ENCODE measurements at regions not wholly inside any gene's neighbourhood (a gene's known extent, or its start where the extent isn't known, plus 50 kb on each side); places are given as distances from the start of the nearest gene placed in this dataset.

DNA sequence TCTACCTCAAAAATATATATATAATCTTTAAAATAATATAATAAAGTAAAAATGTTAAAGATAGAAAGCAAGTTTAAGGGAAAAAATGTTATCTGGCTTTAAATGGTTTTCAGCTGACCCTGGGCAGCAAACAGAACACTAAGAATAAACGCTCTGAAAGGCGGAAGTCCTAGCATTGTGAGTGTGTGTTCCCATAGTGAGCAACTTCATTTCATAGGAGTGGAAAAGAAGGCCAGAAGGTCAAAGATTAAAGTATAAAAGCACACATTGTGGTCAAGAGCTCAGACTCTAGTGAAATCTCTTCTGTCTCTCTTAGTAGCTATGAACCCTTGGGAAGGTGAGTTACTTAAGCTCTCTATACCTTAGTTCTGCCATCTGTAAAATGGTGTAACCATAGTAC lies 374.4 kb downstream of the ENC1 start:
- Mint-ChIP-seq H3K27me3 (ENCODE audit: low read depth) (peaks cover 4% of the 10 kb centered on the region), H3K9me3 (no peaks in the 10 kb centered on the region), H3K4me3 (no peak overlapping the region), H3K27ac (no peak overlapping the region), H3K36me3 (ENCODE audit: low read depth) (no peaks in the 10 kb centered on the region), H3K4me1 (ENCODE audit: low read depth) (no peaks in the 10 kb centered on the region)
- DNase-seq (ENCODE audit: low spot score), result no peak

DNA sequence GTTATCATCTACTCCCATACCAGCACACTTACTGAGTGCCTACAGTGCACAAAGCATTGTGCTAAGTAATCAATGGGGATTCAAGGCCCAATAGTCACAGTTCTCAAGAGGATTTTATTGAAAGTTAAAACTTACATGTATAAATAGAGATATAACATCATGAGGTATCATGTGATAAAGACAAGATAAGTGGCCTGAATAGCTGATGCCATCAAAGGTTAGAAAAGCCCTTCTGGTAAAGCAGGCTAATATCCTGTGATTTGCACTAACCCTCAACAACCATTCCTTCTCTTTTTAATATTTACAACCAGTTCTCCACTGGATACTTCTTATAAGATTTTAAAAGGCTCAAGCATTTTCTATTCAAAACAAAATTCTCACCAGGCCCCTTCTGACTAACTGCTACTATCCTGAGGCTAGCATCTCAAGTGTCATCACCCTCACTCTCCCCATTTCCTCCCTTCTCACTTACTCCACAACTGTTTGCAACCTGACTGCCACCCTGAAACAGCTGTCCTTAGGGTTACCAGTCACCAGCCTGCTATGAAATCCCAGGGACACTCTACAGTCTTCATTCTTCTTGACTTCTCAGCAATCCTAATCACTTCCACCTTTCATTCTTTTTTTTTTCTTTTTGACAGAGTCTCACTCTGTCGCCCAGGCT lies 377.9 kb downstream of the ENC1 start:
- H3K27me3 Mint-ChIP-seq (ENCODE audit: low read depth), result peaks cover 11% of the 10 kb centered on the region
- no peaks in the 10 kb centered on the region for H3K36me3 Mint-ChIP-seq (ENCODE audit: low read depth)
- H3K4me3 Mint-ChIP-seq, result no peak overlapping the region
- no peaks in the 10 kb centered on the region for H3K9me3 Mint-ChIP-seq
- DNase-seq (ENCODE audit: low spot score), result no peak
- H3K27ac Mint-ChIP-seq, result no peak overlapping the region
- no peaks in the 10 kb centered on the region for H3K4me1 Mint-ChIP-seq (ENCODE audit: low read depth)

DNA sequence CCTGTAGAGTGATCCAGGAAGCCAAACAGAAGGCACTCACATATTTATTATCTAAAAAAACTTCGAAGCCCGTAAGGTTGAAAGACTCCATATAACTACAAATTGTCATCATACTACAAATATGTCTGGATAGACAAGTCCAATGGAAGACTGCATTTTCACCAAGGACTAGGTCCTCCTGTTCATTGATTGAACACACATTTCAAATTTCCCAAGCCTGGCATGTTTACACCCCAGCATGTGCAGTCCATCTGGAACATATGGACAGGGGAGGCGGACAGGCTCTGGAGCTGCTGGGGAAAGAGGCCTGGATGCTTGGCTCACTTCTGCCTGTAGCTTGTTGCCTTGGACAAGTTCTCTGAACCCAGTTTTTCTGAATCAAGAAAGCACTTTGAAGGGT lies 378.7 kb downstream of the ENC1 start:
- no peaks in the 10 kb centered on the region for H3K4me1 Mint-ChIP-seq (ENCODE audit: low read depth)
- peaks cover 14% of the 10 kb centered on the region for H3K27me3 Mint-ChIP-seq (ENCODE audit: low read depth)

DNA sequence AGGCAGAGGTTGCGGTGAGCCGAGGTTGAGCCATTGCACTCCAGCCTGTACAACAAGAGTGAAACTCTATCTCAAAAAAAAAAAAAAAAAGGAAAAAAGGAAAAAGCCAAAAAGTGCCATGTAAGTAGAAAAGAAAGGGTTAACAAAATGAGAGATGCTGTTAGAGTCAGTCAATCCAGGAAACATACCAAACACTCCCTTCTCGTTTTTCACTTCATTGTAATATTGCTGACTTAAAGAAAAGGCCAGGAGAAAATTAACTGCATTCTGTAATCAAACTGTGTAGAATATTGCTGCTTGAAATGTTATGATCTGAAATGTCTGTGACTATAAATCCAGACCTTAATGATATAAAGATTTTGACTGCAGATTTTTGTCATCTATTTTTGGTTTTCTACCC lies 379.1 kb downstream of the ENC1 start:
- no peaks in the 10 kb centered on the region for H3K4me1 Mint-ChIP-seq (ENCODE audit: low read depth)
- peaks cover 14% of the 10 kb centered on the region for H3K27me3 Mint-ChIP-seq (ENCODE audit: low read depth)
- no peak overlapping the region for H3K4me3 Mint-ChIP-seq
- no peaks in the 10 kb centered on the region for H3K9me3 Mint-ChIP-seq
- no peaks in the 10 kb centered on the region for H3K36me3 Mint-ChIP-seq (ENCODE audit: low read depth)
- no peak for DNase-seq (ENCODE audit: low spot score)
- no peak overlapping the region for H3K27ac Mint-ChIP-seq

More for the DNA sequence above, 378.7 kb downstream of the ENC1 start:
- Mint-ChIP-seq H3K4me3 (no peak overlapping the region), H3K27ac (no peak overlapping the region), H3K9me3 (no peaks in the 10 kb centered on the region), H3K36me3 (ENCODE audit: low read depth) (no peaks in the 10 kb centered on the region)
- DNase-seq (ENCODE audit: low spot score), result no peak

DNA sequence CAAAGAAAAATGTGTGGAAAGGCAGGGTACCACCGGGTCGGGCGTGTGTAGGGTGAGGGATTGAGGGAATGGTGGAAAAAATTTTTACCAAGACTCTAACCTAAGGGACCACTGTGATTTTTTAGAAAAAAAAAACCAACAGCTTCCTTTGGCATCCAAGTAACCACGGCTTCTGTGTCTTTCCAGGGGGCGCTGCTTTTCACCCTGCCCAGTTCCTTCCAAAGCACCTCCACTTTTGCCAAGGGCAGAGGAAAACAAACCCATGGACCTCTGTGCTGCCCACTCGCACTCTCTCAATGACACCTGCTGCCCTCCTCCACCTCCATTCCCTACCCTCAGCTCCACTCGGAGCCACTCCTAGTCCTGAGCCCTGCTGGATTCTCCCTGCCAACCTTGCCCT lies 381.0 kb downstream of the ENC1 start:
- DNase-seq (ENCODE audit: low spot score), result no peak
- no peak overlapping the region for H3K4me3 Mint-ChIP-seq
- H3K9me3 Mint-ChIP-seq, result no peaks in the 10 kb centered on the region
- H3K27me3 Mint-ChIP-seq (ENCODE audit: low read depth), result peaks cover 14% of the 10 kb centered on the region
- H3K36me3 Mint-ChIP-seq (ENCODE audit: low read depth), result no peaks in the 10 kb centered on the region
- no peak overlapping the region for H3K27ac Mint-ChIP-seq
- no peaks in the 10 kb centered on the region for H3K4me1 Mint-ChIP-seq (ENCODE audit: low read depth)

DNA sequence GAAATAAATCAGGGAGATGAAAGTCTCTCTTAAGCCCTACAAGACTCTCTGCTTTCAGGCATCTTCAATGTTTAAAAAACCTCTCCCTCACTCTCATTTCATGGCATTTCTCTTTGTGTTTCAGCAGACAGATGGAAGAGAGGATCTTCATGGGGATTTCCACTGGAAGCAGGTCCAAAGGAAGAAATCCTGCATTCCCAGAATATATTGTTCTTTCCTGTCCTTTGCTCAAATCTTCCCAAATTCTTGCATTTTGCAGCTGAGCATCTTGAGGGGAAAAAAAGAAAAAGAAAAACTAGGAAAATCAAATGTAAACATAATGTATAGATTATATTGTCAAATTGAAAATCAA lies 382.2 kb downstream of the ENC1 start:
- Mint-ChIP-seq H3K4me1 (ENCODE audit: low read depth) (no peaks in the 10 kb centered on the region), H3K27ac (no peak overlapping the region), H3K9me3 (no peaks in the 10 kb centered on the region), H3K36me3 (ENCODE audit: low read depth) (no peaks in the 10 kb centered on the region), H3K4me3 (no peak overlapping the region), H3K27me3 (ENCODE audit: low read depth) (peaks cover 17% of the 10 kb centered on the region)
- no peak for DNase-seq (ENCODE audit: low spot score)

DNA sequence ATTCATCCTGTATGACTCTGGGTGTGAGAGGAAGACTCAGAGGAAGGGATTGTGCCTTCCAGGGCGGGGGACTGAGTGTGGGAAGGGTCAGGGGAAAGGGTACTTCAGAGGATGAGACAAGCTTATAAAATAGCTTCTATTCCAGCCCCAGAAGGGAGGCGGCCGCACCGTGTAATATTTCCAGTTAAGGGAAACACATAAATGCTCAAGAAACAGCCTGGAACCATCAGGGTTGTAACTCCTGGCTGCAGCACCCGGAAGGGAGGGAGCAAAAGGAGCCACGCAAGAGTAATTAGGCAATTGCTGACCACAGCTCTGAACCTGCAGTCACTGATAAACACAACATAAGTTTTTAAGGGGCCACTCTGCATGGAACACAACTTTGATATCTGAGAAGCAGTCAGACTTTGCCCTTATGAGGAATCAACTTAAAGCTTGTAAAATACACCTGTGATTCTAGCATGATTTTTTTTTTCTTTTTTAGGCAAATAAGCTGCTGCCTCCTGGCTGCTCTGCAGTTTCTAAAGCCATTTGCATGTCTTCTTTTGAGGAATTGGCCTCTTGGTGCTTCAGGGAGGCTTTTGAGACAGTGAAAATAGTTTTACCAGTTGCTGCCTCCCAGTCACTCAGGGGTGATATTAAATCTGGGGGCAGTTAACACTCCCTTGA lies 382.7 kb downstream of the ENC1 start:
- no peak overlapping the region for H3K4me3 Mint-ChIP-seq
- no peaks in the 10 kb centered on the region for H3K36me3 Mint-ChIP-seq (ENCODE audit: low read depth)
- H3K27me3 Mint-ChIP-seq (ENCODE audit: low read depth), result peaks cover 21% of the 10 kb centered on the region
- no peaks in the 10 kb centered on the region for H3K9me3 Mint-ChIP-seq
- DNase-seq (ENCODE audit: low spot score), result no peak
- H3K4me1 Mint-ChIP-seq (ENCODE audit: low read depth), result no peaks in the 10 kb centered on the region
- no peak overlapping the region for H3K27ac Mint-ChIP-seq

DNA sequence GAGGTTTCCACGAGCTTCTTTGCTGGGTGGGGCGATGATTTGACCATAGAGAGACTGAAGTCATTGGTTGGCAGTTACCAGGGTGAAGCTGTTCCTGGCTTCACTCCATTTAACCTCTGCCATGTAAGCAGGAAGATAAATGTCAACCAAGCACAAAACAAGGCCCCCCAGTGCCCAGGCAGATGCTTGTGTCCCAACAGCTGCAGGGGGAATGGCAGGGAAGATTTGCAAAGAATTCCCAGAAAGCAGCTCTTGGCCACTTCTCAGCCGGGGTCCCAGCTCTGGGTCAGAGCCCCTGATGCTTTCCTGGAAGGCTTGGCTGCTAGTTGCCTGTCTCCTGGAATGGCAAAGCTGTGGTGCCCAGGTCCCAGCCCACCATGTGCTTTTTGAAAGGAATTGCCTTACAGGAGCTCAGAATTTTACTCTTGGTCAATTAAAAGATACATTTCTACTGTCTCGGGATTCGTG lies 383.4 kb downstream of the ENC1 start:
- DNase-seq (ENCODE audit: low spot score), result no peak
- no peak overlapping the region for H3K4me3 Mint-ChIP-seq
- no peak overlapping the region for H3K27ac Mint-ChIP-seq
- peaks cover 23% of the 10 kb centered on the region for H3K27me3 Mint-ChIP-seq (ENCODE audit: low read depth)
- no peaks in the 10 kb centered on the region for H3K36me3 Mint-ChIP-seq (ENCODE audit: low read depth)
- no peaks in the 10 kb centered on the region for H3K9me3 Mint-ChIP-seq
- H3K4me1 Mint-ChIP-seq (ENCODE audit: low read depth), result no peaks in the 10 kb centered on the region

DNA sequence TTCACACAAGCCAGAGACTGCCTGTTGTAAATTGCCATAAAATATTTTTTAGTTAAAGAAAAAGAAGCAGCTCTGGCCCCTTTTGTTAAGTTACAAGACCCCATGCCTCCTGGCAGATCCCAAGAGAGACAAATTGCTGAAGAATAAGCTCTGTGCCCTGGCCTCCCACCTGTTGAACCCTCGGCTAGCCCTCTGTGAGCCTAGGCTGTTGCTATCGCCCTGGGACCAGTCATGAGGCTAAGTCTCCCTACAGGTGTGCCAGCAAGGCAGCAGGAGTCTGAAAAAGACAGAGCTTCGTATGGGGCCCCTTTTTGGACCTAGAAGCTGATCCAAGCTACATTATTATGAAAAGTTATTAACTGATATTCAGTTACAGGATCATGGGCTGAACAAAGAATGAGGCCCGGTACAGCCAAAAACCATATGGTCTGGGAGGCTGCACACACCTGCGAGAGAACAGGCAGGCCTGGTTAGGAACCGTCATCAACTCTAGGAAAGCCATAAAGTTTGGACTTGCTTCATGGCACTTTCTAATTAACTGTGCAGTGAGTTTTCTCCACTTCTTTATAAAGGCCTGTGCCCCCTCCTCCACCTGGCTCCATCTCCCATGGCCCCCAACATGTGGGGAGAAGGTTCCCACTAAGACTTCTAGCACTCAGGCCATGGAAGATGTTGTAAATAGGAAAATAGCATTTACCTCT lies 384.7 kb downstream of the ENC1 start:
- H3K4me3 Mint-ChIP-seq, result no peak overlapping the region

DNA sequence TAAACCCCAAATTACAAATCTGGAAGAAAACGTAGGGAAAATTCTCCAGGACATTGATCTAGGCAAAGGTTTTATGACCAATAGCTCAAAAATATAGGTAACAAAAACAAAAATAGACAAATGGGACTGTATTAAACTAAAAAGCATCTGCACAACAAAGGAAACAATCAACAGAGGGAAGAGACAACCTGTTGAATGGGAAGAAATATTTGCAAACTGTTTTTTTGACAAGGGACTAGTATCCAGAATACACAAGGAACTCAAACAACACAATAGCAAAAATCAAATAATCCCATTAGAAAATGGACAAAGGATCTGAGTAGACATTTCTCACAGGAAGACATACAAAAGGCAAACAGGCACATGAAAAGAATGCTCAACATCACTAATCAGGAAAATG lies 386.3 kb downstream of the ENC1 start:
- Mint-ChIP-seq H3K9me3 (no peaks in the 10 kb centered on the region), H3K4me1 (ENCODE audit: low read depth) (no peaks in the 10 kb centered on the region), H3K4me3 (no peak overlapping the region), H3K27me3 (ENCODE audit: low read depth) (peaks cover 22% of the 10 kb centered on the region), H3K27ac (no peak overlapping the region), H3K36me3 (ENCODE audit: low read depth) (no peaks in the 10 kb centered on the region)
- no peak for DNase-seq (ENCODE audit: low spot score)

More for the DNA sequence above, 384.7 kb downstream of the ENC1 start:
- DNase-seq (ENCODE audit: low spot score), result no peak
- Mint-ChIP-seq H3K27ac (no peak overlapping the region), H3K27me3 (ENCODE audit: low read depth) (peaks cover 23% of the 10 kb centered on the region), H3K4me1 (ENCODE audit: low read depth) (no peaks in the 10 kb centered on the region), H3K9me3 (no peaks in the 10 kb centered on the region), H3K36me3 (ENCODE audit: low read depth) (no peaks in the 10 kb centered on the region)

DNA sequence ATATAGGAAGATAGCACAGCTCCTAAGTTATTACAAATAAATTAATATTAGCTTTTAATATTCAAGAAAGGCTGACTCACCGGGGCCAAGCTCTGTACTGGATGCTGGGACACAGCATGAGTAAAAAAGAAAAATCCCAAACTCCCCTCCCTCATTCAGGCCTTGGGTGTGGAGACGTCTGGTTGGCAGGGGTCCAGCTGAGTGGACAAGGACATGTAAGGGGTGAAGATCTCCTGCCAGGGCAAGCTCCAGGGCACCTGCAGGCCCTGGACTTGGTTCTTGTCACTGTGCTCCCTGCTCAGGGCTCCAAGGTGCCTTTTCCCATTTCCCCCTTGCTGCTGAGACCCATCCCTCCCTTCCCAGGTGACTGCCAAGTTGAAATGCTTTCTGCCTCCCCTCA lies 388.5 kb downstream of the ENC1 start:
- peaks cover 11% of the 10 kb centered on the region for H3K27me3 Mint-ChIP-seq (ENCODE audit: low read depth)
- no peak for DNase-seq (ENCODE audit: low spot score)
- H3K36me3 Mint-ChIP-seq (ENCODE audit: low read depth), result no peaks in the 10 kb centered on the region
- no peaks in the 10 kb centered on the region for H3K4me1 Mint-ChIP-seq (ENCODE audit: low read depth)
- no peak overlapping the region for H3K4me3 Mint-ChIP-seq
- H3K27ac Mint-ChIP-seq, result no peak overlapping the region
- H3K9me3 Mint-ChIP-seq, result no peaks in the 10 kb centered on the region

DNA sequence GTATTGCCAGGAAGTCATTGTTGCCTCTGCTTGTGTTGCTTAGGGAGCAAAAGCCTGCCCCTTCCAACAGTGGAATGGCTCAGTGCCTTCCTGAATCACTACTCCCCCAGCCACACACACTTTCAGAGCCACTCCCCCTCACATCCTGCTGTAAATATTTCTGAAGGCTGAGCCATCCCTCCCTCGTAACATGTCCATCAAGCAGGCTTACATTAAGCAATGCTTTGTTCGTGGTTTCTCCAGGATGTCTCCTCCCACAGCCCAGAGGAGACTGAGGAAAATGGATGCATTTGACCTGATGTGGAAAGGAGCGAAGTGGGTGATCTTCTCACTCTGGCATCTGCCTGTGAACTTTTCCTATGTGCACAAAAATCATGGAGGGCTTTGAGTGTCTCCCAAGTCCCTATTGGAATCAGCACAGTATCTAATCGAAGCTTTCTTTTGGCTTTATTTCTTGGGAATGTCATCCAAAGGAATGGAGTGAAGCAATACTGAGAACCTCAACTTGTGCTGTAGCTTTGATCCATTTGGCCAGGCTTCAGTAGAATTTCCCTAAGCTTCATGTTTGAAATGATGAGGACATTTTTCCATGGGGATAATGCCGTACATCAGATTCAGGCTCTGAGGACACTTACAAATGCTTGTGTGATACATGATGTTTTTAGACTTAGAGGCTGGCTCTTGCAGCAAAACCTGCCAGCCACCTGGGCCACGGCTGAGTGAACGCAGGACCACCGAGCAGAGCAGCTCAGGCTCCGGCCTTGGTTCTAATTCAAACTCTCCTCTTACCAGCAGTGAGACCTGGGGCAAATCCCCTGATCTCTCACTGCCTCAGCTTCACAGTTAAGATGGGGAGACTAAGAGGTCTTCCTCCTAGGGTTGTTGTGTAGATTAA lies 389.1 kb downstream of the ENC1 start:
- no peak for DNase-seq (ENCODE audit: low spot score)
- Mint-ChIP-seq H3K27ac (no peak overlapping the region), H3K4me1 (ENCODE audit: low read depth) (no peaks in the 10 kb centered on the region), H3K9me3 (no peaks in the 10 kb centered on the region), H3K27me3 (ENCODE audit: low read depth) (peaks cover 11% of the 10 kb centered on the region), H3K36me3 (ENCODE audit: low read depth) (no peaks in the 10 kb centered on the region), H3K4me3 (no peak overlapping the region)

DNA sequence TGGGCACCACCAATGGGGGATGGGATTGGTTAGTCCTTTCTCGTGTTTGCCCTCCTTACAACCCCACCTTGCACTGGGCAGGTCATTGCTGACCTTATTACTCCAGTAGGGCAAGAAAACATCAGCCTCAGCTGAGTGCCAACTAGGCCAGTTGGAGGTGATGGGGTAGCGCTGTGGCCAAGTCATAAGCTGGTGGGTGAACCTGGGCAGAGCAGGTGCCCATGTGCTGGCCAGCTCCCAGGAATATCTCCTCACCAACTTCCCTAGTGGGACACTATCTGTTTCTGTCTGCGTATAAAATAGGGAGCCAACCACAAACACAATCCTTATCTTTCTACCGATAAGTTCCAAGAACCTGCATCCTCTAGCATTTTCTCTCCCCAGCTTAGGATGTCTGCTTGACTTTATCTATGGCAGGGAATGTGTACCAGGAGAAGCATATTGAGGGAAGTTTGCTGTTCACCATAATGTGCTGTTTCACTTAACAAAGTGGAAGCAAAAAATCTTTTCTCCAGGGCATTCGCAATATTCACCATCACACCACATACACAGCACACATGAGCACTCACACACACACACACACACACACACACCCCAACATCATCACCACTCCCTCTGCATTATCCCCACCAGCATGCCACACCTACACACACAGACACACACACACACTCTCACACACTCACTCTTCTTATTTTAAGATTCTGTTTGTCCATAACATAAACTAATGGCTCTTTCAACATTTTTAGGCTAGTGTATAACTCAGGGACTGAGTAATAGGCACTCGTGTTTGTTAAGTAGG lies 390.0 kb downstream of the ENC1 start:
- H3K27ac Mint-ChIP-seq, result no peak overlapping the region
- no peak overlapping the region for H3K4me3 Mint-ChIP-seq
- no peak for DNase-seq (ENCODE audit: low spot score)
- no peaks in the 10 kb centered on the region for H3K36me3 Mint-ChIP-seq (ENCODE audit: low read depth)
- peaks cover 11% of the 10 kb centered on the region for H3K27me3 Mint-ChIP-seq (ENCODE audit: low read depth)
- no peaks in the 10 kb centered on the region for H3K9me3 Mint-ChIP-seq
- no peaks in the 10 kb centered on the region for H3K4me1 Mint-ChIP-seq (ENCODE audit: low read depth)

All from T-helper 2 cell treated with Interferon-gamma antibody and Interleukin-4, amounts not matched to agents 5 μg/mL and 100 μg/mL, for 36 hours (primary cell).